ENCODE measurements at regions not wholly inside any gene's neighbourhood (a gene's known extent, or its start where the extent isn't known, plus 50 kb on each side); places are given as distances from the start of the nearest gene placed in this dataset.

DNA sequence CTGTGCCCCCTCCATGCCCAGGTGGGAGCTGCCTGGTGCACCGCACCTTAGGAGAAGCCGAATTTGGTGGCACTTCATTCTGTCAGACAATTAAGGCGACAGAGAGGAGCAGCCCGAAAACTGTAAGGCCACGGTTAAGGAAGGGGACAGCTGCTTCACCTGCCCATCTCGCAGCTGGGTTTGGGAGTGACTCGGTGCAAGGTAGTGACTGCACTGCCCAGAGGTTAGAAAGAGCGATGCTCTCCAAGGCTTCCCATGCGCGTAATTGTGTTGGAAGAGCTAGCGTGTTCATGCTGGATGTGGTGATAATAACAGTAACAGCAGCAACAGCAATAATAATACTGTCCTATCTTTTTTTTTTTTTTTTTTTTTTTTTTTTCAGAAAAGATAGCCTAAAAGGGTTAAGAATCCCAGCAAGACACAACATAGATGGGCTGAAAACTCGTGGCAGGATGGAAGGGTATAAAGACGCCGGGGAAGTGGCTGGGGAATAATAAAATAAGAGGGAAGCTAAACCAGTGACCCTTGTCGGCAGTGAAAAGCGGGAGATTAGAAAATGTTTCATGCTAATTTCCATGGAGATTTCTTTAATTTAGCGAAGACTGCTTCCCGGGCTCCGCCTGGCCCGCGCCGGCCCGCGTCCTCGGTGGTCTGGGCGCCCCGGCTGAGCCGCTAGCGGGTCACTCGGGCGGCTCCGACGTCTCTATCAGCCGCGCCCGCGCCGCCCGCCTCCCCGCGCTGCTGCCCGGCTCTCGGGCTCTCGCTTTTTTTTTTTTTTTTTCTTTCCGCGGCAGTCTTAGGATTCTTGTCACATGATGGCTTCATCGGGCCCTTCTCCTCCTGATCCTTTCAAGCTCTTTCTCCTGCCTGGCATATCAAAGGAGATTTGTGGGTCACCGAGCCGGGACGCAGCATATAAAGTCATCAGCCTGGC, 617.1 kb downstream of the NR2F2 start:
- TF ChIP-seq, protein P1, sequence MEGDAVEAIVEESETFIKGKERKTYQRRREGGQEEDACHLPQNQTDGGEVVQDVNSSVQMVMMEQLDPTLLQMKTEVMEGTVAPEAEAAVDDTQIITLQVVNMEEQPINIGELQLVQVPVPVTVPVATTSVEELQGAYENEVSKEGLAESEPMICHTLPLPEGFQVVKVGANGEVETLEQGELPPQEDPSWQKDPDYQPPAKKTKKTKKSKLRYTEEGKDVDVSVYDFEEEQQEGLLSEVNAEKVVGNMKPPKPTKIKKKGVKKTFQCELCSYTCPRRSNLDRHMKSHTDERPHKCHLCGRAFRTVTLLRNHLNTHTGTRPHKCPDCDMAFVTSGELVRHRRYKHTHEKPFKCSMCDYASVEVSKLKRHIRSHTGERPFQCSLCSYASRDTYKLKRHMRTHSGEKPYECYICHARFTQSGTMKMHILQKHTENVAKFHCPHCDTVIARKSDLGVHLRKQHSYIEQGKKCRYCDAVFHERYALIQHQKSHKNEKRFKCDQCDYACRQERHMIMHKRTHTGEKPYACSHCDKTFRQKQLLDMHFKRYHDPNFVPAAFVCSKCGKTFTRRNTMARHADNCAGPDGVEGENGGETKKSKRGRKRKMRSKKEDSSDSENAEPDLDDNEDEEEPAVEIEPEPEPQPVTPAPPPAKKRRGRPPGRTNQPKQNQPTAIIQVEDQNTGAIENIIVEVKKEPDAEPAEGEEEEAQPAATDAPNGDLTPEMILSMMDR (IDR thresholded peaks at IDR 0.05) = no peak
- TF ChIP-seq POLR2A (IDR thresholded peaks at IDR 0.05) = no peak

Measured in tibial nerve (tissue), 3 donors.